ENCODE measurements at regions not wholly inside any gene's neighbourhood (a gene's known extent, or its start where the extent isn't known, plus 50 kb on each side); places are given as distances from the start of the nearest gene placed in this dataset.

DNA sequence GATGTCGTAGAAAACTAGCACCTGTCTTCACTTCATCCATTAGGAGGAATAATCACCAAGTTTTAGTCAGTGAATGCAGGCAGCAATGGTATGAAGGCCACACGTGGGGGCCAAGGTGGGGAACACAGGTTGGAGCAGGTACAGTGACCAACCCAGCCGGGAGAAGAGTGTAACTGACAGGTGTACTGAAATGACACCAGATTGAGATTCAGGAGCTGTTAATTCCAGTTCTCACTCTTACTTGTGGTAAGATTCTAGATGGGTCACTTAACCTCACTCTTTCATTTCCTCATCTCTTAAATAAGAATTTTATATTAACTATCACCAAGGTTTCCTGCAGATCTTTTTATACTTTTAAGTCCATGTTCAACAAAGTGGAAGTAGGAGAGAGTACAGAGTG is 206.2 kb upstream of the PTBP2 start:
- TF ChIP-seq, protein P1, sequence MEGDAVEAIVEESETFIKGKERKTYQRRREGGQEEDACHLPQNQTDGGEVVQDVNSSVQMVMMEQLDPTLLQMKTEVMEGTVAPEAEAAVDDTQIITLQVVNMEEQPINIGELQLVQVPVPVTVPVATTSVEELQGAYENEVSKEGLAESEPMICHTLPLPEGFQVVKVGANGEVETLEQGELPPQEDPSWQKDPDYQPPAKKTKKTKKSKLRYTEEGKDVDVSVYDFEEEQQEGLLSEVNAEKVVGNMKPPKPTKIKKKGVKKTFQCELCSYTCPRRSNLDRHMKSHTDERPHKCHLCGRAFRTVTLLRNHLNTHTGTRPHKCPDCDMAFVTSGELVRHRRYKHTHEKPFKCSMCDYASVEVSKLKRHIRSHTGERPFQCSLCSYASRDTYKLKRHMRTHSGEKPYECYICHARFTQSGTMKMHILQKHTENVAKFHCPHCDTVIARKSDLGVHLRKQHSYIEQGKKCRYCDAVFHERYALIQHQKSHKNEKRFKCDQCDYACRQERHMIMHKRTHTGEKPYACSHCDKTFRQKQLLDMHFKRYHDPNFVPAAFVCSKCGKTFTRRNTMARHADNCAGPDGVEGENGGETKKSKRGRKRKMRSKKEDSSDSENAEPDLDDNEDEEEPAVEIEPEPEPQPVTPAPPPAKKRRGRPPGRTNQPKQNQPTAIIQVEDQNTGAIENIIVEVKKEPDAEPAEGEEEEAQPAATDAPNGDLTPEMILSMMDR (tag by site-specific recombination; IDR thresholded peaks at IDR 0.05): no peak
- no peak for TF ChIP-seq ZBTB1 (tag by site-specific recombination; IDR thresholded peaks at IDR 0.05)
- TF ChIP-seq SP7 (tag by site-specific recombination; IDR thresholded peaks at IDR 0.05): no peak
- TF ChIP-seq ZNF785 (tag by site-specific recombination; IDR thresholded peaks at IDR 0.05): no peak
- no peak for TF ChIP-seq ZNF274 (IDR thresholded peaks at IDR 0.05; ENCODE audit: low read length)
- TF ChIP-seq ZNF274 (tag by site-specific recombination; IDR thresholded peaks at IDR 0.05; ENCODE audit: borderline replicate concordance): no peak
- TF ChIP-seq, protein P2, sequence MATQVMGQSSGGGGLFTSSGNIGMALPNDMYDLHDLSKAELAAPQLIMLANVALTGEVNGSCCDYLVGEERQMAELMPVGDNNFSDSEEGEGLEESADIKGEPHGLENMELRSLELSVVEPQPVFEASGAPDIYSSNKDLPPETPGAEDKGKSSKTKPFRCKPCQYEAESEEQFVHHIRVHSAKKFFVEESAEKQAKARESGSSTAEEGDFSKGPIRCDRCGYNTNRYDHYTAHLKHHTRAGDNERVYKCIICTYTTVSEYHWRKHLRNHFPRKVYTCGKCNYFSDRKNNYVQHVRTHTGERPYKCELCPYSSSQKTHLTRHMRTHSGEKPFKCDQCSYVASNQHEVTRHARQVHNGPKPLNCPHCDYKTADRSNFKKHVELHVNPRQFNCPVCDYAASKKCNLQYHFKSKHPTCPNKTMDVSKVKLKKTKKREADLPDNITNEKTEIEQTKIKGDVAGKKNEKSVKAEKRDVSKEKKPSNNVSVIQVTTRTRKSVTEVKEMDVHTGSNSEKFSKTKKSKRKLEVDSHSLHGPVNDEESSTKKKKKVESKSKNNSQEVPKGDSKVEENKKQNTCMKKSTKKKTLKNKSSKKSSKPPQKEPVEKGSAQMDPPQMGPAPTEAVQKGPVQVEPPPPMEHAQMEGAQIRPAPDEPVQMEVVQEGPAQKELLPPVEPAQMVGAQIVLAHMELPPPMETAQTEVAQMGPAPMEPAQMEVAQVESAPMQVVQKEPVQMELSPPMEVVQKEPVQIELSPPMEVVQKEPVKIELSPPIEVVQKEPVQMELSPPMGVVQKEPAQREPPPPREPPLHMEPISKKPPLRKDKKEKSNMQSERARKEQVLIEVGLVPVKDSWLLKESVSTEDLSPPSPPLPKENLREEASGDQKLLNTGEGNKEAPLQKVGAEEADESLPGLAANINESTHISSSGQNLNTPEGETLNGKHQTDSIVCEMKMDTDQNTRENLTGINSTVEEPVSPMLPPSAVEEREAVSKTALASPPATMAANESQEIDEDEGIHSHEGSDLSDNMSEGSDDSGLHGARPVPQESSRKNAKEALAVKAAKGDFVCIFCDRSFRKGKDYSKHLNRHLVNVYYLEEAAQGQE (tag by site-specific recombination; IDR thresholded peaks at IDR 0.05): no peak
- TF ChIP-seq, protein P3, sequence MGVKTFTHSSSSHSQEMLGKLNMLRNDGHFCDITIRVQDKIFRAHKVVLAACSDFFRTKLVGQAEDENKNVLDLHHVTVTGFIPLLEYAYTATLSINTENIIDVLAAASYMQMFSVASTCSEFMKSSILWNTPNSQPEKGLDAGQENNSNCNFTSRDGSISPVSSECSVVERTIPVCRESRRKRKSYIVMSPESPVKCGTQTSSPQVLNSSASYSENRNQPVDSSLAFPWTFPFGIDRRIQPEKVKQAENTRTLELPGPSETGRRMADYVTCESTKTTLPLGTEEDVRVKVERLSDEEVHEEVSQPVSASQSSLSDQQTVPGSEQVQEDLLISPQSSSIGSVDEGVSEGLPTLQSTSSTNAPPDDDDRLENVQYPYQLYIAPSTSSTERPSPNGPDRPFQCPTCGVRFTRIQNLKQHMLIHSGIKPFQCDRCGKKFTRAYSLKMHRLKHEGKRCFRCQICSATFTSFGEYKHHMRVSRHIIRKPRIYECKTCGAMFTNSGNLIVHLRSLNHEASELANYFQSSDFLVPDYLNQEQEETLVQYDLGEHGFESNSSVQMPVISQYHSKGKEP (tag by site-specific recombination; IDR thresholded peaks at IDR 0.05): no peak
- no peak for TF ChIP-seq ZNF132 (tag by site-specific recombination; IDR thresholded peaks at IDR 0.05; ENCODE audit: borderline replicate concordance)
- no peak for TF ChIP-seq SALL2 (tag by site-specific recombination; IDR thresholded peaks at IDR 0.05; ENCODE audit: borderline replicate concordance)

Data from HEK293 (cell line).